T-helper 17 cell (primary cell): ENCODE measurements at regions not wholly inside any gene's neighbourhood (a gene's known extent, or its start where the extent isn't known, plus 50 kb on each side); places are given as distances from the start of the nearest gene placed in this dataset.
A peak's percentile ranks its signal among the peaks of the same experiment; 100 is the strongest.
"Not testable (repeated sequence)": the region's sequence is repeated elsewhere in the genome, so short reads cannot be mapped to it uniquely, and the experiment has no call there.

Experiments used
- ATAC-seq: fragments of 150-1000 bp; cut with Tn5 transposase; 2 replicates; pipeline ENCODE4 v1.10.0; 2021; ENCODE audit warnings: mild to moderate bottlenecking, moderate library complexity
- DNase-seq, 3 donors: peaks; one replicate each; pipeline versions ENCODE4 v3.0.0 to v3.0.0-alpha.2; 2020 to 2021
- H3K9me3 ChIP-seq: one replicate; pipeline ENCODE4 v1.7.0; 2013; ENCODE audit warnings: low read length, mild to moderate bottlenecking; ENCODE audit not compliant: control insufficient read depth, poor library complexity, severe bottlenecking
- H3K27ac Mint-ChIP-seq: one replicate; pipeline ENCODE4 v1.8.0; 2022; ENCODE audit warnings: mild to moderate bottlenecking, moderate library complexity, mixed read lengths
- H3K27me3 Mint-ChIP-seq: one replicate; pipeline ENCODE4 v1.8.0; 2022; ENCODE audit warnings: mixed read lengths
- H3K36me3 Mint-ChIP-seq: one replicate; pipeline ENCODE4 v1.8.0; 2022; ENCODE audit warnings: low read depth, mixed read lengths
- H3K4me1 Mint-ChIP-seq: one replicate; pipeline ENCODE4 v1.8.0; 2022; ENCODE audit warnings: mild to moderate bottlenecking, mixed read lengths
- H3K4me3 Mint-ChIP-seq: one replicate; pipeline ENCODE4 v1.8.0; 2022; ENCODE audit warnings: mild to moderate bottlenecking, moderate library complexity, mixed read lengths

DNA sequence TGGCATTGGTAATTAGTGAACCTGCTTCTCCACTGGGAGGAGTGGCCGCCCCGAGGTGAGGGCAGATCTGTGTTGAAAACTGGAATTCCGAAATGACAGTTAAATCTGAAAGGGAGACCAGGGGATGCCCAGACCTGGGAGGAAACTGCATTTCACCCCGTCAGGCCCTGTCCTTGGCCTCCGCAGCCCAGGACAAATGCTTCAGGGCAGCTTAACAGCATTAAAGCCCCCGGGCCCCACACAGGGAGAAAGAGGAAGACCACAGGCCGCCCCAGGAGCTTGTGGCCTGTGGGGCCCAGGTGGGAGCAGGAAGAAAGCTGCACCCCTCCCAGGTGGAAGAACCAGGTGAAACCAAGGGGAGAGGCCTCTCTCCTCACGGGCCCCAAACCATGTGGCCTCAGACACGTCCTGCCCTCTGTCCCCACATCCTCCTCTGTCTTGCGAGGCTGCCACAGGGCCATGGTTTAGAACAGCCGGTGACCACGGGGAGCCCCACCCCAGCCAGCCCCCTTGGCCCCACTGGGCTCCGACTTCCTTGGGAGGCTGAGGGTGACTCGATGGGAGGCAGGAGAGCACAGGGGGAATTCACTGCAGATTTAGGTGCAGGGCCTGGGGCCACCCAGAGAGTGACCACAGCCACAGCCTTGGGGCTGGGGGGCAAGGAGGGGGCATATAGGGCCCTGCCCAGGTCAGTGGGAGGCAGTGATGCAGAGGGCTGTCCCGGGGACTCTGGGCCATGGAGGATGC, 265.4 kb downstream of the ADGRD1 start:
- Mint-ChIP-seq H3K27me3 (peaks cover 38% of the 10 kb centered on the region), H3K36me3 (peaks cover 4% of the 10 kb centered on the region), H3K4me3 (no peak overlapping the region), H3K4me1 (peaks cover 6% of the 10 kb centered on the region), H3K27ac (no peak overlapping the region)
- no peak for ATAC-seq
- no peaks in the 10 kb centered on the region for H3K9me3 ChIP-seq
- no peak for DNase-seq

DNA sequence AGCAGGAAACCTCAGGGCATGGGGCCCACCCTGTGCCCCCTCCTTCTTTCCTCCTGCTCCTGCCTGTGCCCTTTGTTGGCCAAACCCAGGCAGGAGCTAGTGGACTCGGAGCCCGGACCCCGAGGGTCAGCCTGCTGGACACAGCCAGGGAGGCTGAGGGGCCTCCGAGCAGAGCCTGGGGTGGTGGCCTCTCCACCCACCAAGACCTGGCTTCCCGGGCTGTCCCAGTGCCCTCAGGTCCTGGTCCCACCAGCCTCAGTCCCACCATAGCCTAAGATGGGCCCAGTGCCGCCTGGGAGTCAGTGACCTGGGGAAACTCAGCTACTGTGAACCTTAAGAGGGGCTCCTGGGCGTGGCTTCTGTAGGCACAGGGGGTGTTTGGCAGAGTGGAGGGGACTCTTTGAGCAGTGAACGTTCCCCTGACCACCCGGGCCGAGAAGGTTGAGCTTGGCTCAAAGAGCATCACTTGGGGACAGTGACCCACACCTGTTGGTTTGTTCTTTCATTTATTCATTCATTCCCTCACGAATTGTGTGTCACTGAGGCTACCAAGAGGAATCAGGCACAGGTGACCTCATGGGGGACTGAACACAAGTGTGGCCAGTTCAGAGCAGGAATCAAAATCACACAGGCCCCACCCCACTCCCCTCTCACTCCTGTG, 266.1 kb downstream of the ADGRD1 start:
- peaks cover 38% of the 10 kb centered on the region for H3K27me3 Mint-ChIP-seq
- peaks cover 6% of the 10 kb centered on the region for H3K4me1 Mint-ChIP-seq
- no peak overlapping the region for H3K27ac Mint-ChIP-seq
- DNase-seq (no peak), ATAC-seq (no peak)
- peaks cover 4% of the 10 kb centered on the region for H3K36me3 Mint-ChIP-seq
- no peak overlapping the region for H3K4me3 Mint-ChIP-seq
- no peaks in the 10 kb centered on the region for H3K9me3 ChIP-seq

DNA sequence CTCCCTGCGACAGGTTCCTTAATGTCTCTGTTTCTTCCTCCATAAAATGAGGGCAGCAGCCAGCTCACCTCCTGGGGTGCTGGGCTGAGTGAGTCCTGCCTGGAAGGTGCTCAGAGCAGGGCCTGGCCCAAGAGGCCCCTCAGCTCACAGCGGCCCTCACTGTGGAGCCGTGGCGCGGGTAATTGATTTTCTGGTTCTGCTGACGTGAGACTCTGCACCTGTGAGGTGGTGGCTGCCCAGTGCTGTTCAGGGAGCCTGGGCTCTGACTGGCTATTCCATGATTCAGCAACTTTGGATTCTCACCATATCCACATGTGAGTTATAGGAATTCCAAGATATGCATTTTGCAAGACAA, 266.6 kb downstream of the ADGRD1 start:
- H3K4me1 Mint-ChIP-seq: peaks cover 6% of the 10 kb centered on the region
- H3K9me3 ChIP-seq: no peaks in the 10 kb centered on the region
- H3K27me3 Mint-ChIP-seq: peaks cover 38% of the 10 kb centered on the region
- ATAC-seq (no peak), DNase-seq (no peak)
- no peak overlapping the region for H3K27ac Mint-ChIP-seq
- H3K4me3 Mint-ChIP-seq: no peak overlapping the region
- peaks cover 4% of the 10 kb centered on the region for H3K36me3 Mint-ChIP-seq

DNA sequence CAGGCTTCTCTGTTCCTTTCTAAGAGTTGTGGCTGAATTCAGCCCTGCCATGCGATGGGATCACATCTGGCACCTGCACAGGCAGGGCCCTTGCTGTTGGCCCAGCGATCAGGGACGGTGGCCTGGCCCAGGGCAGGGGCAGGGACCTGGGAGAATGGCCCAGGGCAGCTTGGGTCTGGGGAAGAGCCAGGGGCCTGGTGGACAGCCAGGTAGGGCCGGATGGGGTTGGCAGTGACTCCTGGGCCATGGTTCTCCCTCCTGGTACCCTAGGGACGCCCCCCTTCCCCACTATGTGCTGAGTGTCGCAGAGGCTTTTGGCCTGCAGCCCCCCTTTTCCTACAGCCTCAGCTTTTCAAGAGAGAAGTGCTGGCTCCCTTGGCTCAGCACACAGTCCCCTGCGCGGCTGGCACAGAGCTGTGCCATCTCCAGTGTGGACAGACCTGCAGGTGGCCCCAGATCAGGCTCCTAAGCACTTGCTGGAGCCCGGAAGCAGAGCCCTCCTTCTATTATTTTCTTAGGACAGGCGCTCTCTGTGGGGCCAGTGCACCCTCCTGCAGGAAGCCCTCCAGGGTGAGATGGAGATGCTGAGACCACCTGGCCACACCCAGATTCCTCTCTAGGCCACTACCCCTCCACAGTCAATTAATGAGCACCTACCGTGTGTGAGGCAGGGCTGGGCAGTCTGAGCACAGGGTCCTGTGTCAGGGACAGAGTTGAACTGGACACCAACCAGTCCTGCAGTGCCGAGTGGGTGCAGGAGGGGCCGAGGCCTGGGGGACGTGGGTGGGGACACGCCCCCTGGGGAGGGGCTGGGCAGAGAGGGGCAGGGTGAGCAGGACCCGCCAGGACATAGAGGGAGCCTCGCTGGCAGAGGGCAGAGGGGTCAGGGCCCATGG, 267.6 kb downstream of the ADGRD1 start:
- no peaks in the 10 kb centered on the region for H3K9me3 ChIP-seq
- peaks cover 4% of the 10 kb centered on the region for H3K36me3 Mint-ChIP-seq
- no peak overlapping the region for H3K27ac Mint-ChIP-seq
- no peak overlapping the region for H3K4me3 Mint-ChIP-seq
- peaks cover 38% of the 10 kb centered on the region for H3K27me3 Mint-ChIP-seq
- DNase-seq (no peak), ATAC-seq (no peak)
- H3K4me1 Mint-ChIP-seq: peaks cover 6% of the 10 kb centered on the region

DNA sequence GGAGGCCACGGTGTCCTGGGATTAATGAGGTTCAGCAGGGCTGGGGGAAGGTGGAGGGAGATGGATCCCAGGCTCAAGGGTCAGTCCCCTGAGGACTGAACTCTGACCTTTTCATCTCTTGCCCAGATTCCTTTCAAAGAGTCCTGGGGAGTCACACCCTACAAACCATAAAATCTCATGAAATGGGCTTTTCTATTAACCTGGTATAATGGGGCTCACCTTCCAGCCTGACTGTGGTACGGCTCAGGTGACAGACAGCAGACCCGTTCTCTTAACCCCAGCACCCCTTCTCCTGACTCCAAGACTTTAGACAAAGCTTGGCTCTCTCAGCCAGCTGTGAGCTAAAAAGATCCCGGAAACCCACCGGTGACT, 268.2 kb downstream of the ADGRD1 start:
- DNase-seq (no peak), ATAC-seq (no peak)
- H3K27me3 Mint-ChIP-seq: peaks cover 36% of the 10 kb centered on the region
- peaks cover 6% of the 10 kb centered on the region for H3K4me1 Mint-ChIP-seq
- peaks cover 4% of the 10 kb centered on the region for H3K36me3 Mint-ChIP-seq
- peak overlapping the region; percentile 9 for H3K4me3 Mint-ChIP-seq
- H3K9me3 ChIP-seq: no peaks in the 10 kb centered on the region
- H3K27ac Mint-ChIP-seq: no peak overlapping the region

DNA sequence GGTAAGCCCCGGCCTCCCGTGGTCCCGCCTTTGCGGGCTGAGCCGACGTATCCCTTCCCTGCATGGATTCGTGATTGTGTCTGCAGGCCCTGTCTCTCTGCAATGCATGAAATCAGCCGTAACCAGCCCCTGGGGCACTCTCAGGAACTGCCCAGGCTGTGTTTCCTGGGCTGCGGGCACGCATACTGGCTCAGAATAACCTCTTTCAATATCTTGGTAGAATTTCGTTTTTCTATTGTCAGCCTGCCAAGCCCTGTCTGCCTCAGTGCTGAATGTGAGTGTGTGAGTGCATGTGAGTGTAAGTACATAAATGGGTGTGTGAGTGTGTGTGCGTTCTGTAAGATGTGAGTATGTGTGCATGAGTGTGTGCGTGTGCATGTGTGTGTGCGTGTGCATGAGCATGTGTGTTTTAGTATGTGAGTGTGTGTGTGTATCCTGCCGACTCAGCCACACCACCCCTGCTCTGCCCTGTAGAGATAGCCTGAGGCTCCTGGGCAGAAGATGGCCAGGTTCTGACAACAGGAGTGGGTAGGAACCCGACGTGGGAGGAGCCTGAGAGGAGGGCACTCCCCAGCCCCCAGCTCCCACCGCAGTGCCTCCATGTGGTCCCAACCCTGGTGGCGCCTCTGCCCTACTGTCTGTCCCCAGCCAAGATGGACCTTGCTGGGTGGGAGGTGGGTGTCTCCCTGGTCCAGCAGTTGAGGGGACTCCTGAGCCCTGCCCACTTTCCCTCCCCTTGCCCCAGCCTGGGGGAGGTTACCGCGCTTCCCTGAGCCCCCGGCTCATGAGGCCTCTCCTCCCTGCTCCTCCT, 268.8 kb downstream of the ADGRD1 start:
- peaks cover 6% of the 10 kb centered on the region for H3K4me1 Mint-ChIP-seq
- ATAC-seq (no peak), DNase-seq (no peak)
- H3K9me3 ChIP-seq: no peaks in the 10 kb centered on the region
- H3K4me3 Mint-ChIP-seq: peak overlapping the region; percentile 9
- peaks cover 4% of the 10 kb centered on the region for H3K36me3 Mint-ChIP-seq
- H3K27ac Mint-ChIP-seq: no peak overlapping the region
- peaks cover 33% of the 10 kb centered on the region for H3K27me3 Mint-ChIP-seq

DNA sequence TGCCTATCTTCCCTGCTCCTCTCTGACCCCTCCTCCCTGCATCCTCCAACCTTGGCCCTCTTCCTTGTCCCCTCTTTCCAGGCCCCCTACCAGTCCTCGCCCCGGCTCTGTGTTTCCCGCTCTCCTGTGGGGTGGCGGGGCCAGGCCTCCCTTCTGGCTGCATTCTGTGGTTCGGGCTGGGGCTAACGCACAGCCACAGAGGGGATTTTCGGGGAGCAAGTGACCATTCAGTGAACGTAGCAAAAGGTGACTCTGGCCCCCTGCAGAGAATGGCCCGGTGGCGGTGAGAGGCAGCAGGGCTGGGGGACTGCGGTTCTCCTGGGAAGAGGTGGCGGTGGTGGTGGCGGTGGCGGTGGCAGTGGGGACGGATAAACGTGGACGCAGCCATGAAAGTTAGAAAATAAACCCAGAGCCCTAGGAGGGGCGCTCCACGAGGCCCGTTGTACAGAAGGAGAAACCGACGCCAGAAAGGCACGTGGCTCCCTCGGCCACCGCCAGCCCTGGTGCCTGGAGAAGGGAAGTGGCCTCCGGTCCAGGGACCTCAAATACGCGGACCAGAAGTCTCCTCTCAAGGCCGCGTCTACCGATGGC, 269.6 kb downstream of the ADGRD1 start:
- H3K9me3 ChIP-seq: no peaks in the 10 kb centered on the region
- peaks cover 6% of the 10 kb centered on the region for H3K4me1 Mint-ChIP-seq
- no peak overlapping the region for H3K27ac Mint-ChIP-seq
- peaks cover 27% of the 10 kb centered on the region for H3K27me3 Mint-ChIP-seq
- ATAC-seq: no peak
- DNase-seq: no peak
- no peak overlapping the region for H3K4me3 Mint-ChIP-seq
- H3K36me3 Mint-ChIP-seq: peaks cover 4% of the 10 kb centered on the region

DNA sequence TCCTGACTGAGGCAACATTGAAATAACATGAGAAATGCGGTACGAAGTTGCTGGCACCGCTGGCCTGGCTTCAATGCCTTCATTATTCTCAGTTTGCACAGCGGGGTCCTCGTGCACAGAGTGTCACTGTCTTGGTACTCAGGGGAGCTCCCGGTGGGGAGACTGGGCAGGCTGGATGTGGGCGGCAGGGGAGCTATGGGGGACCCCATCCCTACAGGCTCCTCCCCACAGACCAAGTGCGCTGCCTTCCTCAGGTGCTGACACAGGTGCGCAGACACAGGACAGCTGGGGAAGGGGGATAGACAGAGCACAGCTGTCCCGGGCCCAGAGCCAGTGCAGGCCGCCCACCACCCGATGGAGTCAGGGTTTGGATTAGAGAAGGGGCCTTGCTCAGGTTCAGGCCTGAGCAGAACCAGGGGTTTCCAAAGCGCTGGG, 270.1 kb downstream of the ADGRD1 start:
- H3K4me1 Mint-ChIP-seq: peaks cover 6% of the 10 kb centered on the region
- H3K27ac Mint-ChIP-seq: no peak overlapping the region
- no peak for DNase-seq
- H3K36me3 Mint-ChIP-seq: peaks cover 4% of the 10 kb centered on the region
- ATAC-seq: no peak
- H3K27me3 Mint-ChIP-seq: peaks cover 26% of the 10 kb centered on the region
- no peaks in the 10 kb centered on the region for H3K9me3 ChIP-seq
- H3K4me3 Mint-ChIP-seq: no peak overlapping the region

DNA sequence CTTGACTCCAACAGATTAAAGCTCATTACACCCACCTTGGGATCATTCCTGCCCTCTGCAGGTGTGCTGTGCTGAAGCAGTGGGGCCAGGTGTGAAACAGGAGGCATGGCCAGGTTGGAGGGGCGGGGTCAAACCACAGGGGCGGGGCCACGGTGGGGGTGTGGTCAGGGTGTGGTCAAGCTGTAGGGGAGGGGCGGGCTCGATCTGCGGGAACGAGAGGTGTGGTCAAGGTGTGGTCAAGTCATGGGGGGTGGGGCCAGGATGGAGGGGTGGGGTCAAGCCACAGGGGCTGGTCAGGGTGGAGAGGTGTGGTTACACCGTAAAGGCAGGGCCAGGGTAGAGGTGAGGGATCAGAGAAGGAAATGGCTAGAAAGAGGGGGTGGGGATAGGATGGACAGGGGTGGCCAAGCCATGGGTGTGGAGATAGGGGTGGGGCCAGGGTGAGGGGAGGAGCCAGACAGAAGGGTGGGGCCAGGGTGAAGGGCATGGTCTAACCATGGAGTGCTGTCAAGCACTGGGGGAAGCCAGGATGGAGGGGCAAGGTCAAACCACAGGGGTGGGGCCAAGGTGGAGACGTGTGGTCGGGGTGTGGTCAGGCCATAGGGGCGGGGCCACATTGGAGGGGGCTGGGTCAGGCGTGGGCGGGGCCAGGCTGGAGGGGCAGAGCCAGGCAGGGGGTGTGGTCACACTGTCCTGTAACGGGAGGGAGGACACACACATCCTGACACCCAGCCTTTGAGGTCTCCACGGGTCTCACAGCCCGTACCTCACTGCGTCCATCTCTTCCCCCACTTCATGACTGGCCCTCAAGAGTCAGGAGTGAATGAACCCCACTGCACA, 270.7 kb downstream of the ADGRD1 start:
- H3K36me3 Mint-ChIP-seq, H3K27ac Mint-ChIP-seq, H3K9me3 ChIP-seq, H3K4me1 Mint-ChIP-seq, H3K4me3 Mint-ChIP-seq, DNase-seq: not testable (repeated sequence)
- peaks cover 26% of the 10 kb centered on the region for H3K27me3 Mint-ChIP-seq
- ATAC-seq: peak; percentile 41

DNA sequence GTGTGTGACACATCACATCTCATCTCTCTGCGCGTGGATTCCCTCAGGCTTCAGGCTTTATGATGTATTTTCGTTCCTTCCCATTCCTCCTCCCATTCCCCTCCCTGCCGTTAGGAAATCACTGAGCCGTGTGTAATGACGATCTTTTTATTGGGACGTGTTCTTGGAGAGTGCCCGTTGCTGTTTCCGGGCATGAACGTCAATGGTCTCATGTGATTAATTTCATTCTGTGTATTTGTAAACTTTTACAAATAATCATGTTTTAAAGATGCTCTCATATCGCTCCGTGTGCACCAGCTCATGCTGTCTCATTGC, 271.3 kb downstream of the ADGRD1 start:
- ATAC-seq, H3K4me3 Mint-ChIP-seq, H3K27ac Mint-ChIP-seq, H3K9me3 ChIP-seq, H3K36me3 Mint-ChIP-seq, H3K4me1 Mint-ChIP-seq, DNase-seq: not testable (repeated sequence)
- H3K27me3 Mint-ChIP-seq: peaks cover 31% of the 10 kb centered on the region

DNA sequence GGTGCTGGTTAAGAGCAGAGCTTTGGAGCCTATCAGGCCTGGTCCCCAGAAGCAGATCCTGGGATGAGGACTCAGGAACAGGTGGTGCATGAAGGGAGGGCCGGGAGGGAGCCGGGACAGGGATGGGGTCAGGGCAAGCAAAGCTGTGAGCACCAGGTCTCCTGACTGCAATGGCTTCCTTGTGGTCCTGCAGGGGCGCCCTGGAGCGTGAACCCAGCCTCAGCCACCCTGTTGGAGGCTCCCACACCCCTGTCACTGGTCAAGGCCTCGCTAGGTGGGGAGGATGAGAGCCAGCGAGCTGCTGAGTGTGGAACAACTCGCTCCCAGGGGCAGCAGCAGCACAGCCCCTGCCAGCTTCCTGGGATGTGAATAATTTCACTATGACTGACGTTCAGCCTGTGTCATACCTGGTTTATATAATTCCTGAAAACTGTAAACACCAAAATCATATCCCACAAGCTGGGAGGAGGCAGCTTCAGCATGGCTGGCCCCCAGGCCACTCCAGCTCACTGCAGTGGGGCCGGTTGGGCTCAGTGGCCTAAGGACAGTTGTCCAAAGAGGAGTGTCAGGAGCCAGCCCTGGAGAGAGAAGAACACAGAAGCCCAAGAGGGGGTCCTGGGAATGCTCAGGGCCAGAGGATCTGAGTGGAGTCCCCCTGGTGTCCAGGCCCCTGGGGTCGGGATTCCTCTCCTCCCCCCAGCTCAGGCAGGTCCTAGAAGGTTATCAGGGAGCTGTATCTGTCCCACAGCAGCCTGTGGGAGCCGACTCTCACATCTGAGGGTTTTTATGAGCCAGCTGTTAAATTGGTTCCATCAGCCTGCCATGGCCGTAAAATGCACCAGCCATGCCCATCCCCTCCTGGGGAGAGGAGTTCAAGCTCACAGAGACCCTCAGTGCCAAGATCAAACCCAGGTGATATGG, 272.9 kb downstream of the ADGRD1 start:
- peaks cover 36% of the 10 kb centered on the region for H3K27me3 Mint-ChIP-seq
- DNase-seq: no peak
- no peak for ATAC-seq
- no peak overlapping the region for H3K27ac Mint-ChIP-seq
- no peak overlapping the region for H3K4me3 Mint-ChIP-seq
- H3K9me3 ChIP-seq: no peaks in the 10 kb centered on the region
- H3K4me1 Mint-ChIP-seq: peaks cover 8% of the 10 kb centered on the region
- peaks cover 4% of the 10 kb centered on the region for H3K36me3 Mint-ChIP-seq
